ENCODE measurements at regions not wholly inside any gene's neighbourhood (a gene's known extent, or its start where the extent isn't known, plus 50 kb on each side); places are given as distances from the start of the nearest gene placed in this dataset.

DNA sequence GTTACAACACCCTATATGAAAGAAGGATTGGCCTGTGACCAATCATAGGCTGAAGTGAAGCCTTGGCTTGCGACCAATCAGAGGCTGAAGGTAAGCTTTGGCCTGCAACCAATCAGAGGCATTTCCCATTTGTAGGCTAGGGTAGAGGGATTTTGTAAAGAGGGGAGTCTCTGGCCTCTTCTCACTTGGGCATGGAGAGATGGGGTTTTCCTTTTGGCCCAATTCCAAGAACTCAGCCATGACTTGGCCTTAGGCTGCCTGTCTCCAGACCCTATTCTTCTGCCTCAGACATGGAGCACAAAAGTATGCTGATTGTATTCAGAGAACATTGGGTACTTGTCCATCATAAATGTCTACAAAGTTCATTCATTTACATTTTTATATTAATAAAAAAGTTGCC lies 308.3 kb downstream of the UTRN start:
- H3K27me3 Mint-ChIP-seq (ENCODE audit: low read depth) = no peaks in the 10 kb centered on the region
- no peak for TF ChIP-seq ZSCAN18 (CRISPR knock-in tag; IDR thresholded peaks at IDR 0.05)
- no peak for TF ChIP-seq GRHL2 (CRISPR knock-in tag; IDR thresholded peaks at IDR 0.05; ENCODE audit: insufficient replicate concordance, severe bottlenecking)
- TF ChIP-seq SMAD4 (CRISPR knock-in tag; IDR thresholded peaks at IDR 0.05) = no peak
- ChIA-PET POLR2A (no interaction called here), CTCF (no interaction called here)
- H3K36me3 Mint-ChIP-seq = peaks cover 13% of the 10 kb centered on the region
- ATAC-seq (no peak), DNase-seq (ENCODE audit: low spot score) (no peak)
- H3K4me1 Mint-ChIP-seq = peaks cover 23% of the 10 kb centered on the region
- H3K9me3 Mint-ChIP-seq = peaks cover 7% of the 10 kb centered on the region
- H3K27ac Mint-ChIP-seq = no peak overlapping the region
- H3K4me3 Mint-ChIP-seq = no peak overlapping the region

DNA sequence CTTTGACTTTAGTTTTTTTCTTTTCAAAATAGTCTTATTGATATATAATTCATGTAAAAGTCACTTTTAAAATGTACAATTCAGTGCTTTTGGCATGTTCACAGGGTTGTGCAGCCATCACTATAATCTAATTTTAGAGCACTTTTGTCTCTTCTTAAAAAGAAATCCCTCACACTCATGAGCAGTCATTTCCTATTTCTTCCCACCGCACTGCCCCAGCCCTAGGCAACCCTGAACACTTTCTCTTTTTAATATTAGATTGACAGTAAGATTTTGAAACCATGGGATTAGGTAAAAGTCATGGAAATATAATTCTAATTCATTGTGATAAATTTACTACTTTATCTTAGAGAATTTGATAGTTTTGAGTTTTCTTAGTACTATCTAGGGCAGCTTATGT lies 309.4 kb downstream of the UTRN start:
- ATAC-seq (no peak), DNase-seq (ENCODE audit: low spot score) (no peak)
- H3K4me1 Mint-ChIP-seq = peaks cover 23% of the 10 kb centered on the region
- no peaks in the 10 kb centered on the region for H3K27me3 Mint-ChIP-seq (ENCODE audit: low read depth)
- POLR2A ChIA-PET = no interaction called here
- no peak for TF ChIP-seq USF2 (CRISPR knock-in tag; IDR thresholded peaks at IDR 0.05)
- no peak overlapping the region for H3K4me3 Mint-ChIP-seq
- H3K36me3 Mint-ChIP-seq = peaks cover 19% of the 10 kb centered on the region
- H3K9me3 Mint-ChIP-seq = peaks cover 9% of the 10 kb centered on the region
- CTCF ChIA-PET = interaction anchor here (0.6 kb wide), 1 partner anchor 413 kb away, joined by 3 read pairs; no protein-coding TSS in a partner anchor
- no peak overlapping the region for H3K27ac Mint-ChIP-seq

DNA sequence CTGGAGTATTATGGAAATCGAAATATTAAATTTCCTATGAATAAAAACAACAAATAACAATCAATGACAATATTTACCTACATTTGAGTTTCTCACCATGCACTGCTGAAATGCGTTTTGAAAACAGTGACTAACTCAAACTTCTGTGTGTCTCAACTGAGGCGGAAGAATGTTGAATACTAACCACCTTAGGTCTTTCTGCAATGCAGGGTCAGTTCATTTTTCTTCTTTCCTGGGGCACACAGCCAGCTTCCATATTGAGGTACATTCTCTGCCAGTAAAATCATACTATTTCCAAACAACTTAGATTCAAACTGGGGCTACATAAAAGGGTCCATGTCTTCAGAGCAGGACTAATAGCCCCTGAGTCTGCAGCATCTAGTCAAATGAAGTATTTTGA lies 310.1 kb downstream of the UTRN start:
- H3K36me3 Mint-ChIP-seq = peaks cover 26% of the 10 kb centered on the region
- H3K27ac Mint-ChIP-seq = no peak overlapping the region
- POLR2A ChIA-PET = no interaction called here
- no peak for DNase-seq (ENCODE audit: low spot score)
- ATAC-seq = no peak
- no peak overlapping the region for H3K4me3 Mint-ChIP-seq
- H3K9me3 Mint-ChIP-seq = peaks cover 16% of the 10 kb centered on the region
- TF ChIP-seq IRF1 (CRISPR knock-in tag; IDR thresholded peaks at IDR 0.05) (no peak), ZBTB43 (CRISPR knock-in tag; IDR thresholded peaks at IDR 0.05) (no peak), TEAD1 (CRISPR knock-in tag; IDR thresholded peaks at IDR 0.05) (no peak), NR1H2 (CRISPR knock-in tag; IDR thresholded peaks at IDR 0.05) (no peak), NR3C1 (CRISPR knock-in tag; conservative IDR thresholded peaks at IDR 0.05; ENCODE audit: low read depth) (no peak), JAZF1 (CRISPR knock-in tag; IDR thresholded peaks at IDR 0.05) (no peak), E2F1 (CRISPR knock-in tag; IDR thresholded peaks at IDR 0.05) (no peak), ETV6 (CRISPR knock-in tag; IDR thresholded peaks at IDR 0.05) (no peak)
- TF ChIP-seq, protein P1, sequence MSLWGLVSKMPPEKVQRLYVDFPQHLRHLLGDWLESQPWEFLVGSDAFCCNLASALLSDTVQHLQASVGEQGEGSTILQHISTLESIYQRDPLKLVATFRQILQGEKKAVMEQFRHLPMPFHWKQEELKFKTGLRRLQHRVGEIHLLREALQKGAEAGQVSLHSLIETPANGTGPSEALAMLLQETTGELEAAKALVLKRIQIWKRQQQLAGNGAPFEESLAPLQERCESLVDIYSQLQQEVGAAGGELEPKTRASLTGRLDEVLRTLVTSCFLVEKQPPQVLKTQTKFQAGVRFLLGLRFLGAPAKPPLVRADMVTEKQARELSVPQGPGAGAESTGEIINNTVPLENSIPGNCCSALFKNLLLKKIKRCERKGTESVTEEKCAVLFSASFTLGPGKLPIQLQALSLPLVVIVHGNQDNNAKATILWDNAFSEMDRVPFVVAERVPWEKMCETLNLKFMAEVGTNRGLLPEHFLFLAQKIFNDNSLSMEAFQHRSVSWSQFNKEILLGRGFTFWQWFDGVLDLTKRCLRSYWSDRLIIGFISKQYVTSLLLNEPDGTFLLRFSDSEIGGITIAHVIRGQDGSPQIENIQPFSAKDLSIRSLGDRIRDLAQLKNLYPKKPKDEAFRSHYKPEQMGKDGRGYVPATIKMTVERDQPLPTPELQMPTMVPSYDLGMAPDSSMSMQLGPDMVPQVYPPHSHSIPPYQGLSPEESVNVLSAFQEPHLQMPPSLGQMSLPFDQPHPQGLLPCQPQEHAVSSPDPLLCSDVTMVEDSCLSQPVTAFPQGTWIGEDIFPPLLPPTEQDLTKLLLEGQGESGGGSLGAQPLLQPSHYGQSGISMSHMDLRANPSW (CRISPR knock-in tag; conservative IDR thresholded peaks at IDR 0.05; ENCODE audit: low read depth) = no peak
- peaks cover 23% of the 10 kb centered on the region for H3K4me1 Mint-ChIP-seq
- CTCF ChIA-PET = no interaction called here
- no peaks in the 10 kb centered on the region for H3K27me3 Mint-ChIP-seq (ENCODE audit: low read depth)

Data from WTC11 (cell line).